ENCODE measurements at regions not wholly inside any gene's neighbourhood (a gene's known extent, or its start where the extent isn't known, plus 50 kb on each side); places are given as distances from the start of the nearest gene placed in this dataset.

GRCh38 chr5:164545507-164545906 lies 1040.1 kb downstream of the MAT2B start:
- no peak overlapping the region for H3K27ac ChIP-seq
- no peak overlapping the region for H3K4me3 ChIP-seq
- no peak for TF ChIP-seq CTCF (IDR thresholded peaks at IDR 0.05)
- H3K27me3 ChIP-seq = no peaks in the 10 kb centered on the region
- no peaks in the 10 kb centered on the region for H3K4me1 ChIP-seq
- intact Hi-C loops (cut with DNase I) = no loop called here
- no peak for DNase-seq
- H3K9me3 ChIP-seq = no peaks in the 10 kb centered on the region
- ATAC-seq = no peak
- no peaks in the 10 kb centered on the region for H3K36me3 ChIP-seq

GRCh38 chr5:164553851-164554250 lies 1048.4 kb downstream of the MAT2B start:
- no peaks in the 10 kb centered on the region for H3K4me1 ChIP-seq
- no peaks in the 10 kb centered on the region for H3K36me3 ChIP-seq
- DNase-seq (no peak), ATAC-seq (no peak)
- no peaks in the 10 kb centered on the region for H3K27me3 ChIP-seq
- intact Hi-C loops (cut with DNase I) = no loop called here
- H3K4me3 ChIP-seq = no peak overlapping the region
- no peak for TF ChIP-seq CTCF (IDR thresholded peaks at IDR 0.05)
- H3K27ac ChIP-seq = no peak overlapping the region
- no peaks in the 10 kb centered on the region for H3K9me3 ChIP-seq

GRCh38 chr5:164555809-164556208 lies 1050.4 kb downstream of the MAT2B start:
- no peak for TF ChIP-seq CTCF (IDR thresholded peaks at IDR 0.05)
- no peaks in the 10 kb centered on the region for H3K27me3 ChIP-seq
- H3K4me1 ChIP-seq = no peaks in the 10 kb centered on the region
- intact Hi-C loops (cut with DNase I) = no loop called here
- H3K9me3 ChIP-seq = no peaks in the 10 kb centered on the region
- no peaks in the 10 kb centered on the region for H3K36me3 ChIP-seq
- H3K27ac ChIP-seq = no peak overlapping the region
- no peak overlapping the region for H3K4me3 ChIP-seq
- ATAC-seq = no peak
- DNase-seq = no peak

GRCh38 chr5:164560216-164560615 lies 1054.8 kb downstream of the MAT2B start:
- DNase-seq (no peak), ATAC-seq (no peak)
- Histone ChIP-seq H3K9me3 (no peaks in the 10 kb centered on the region), H3K27me3 (no peaks in the 10 kb centered on the region), H3K4me1 (no peaks in the 10 kb centered on the region), H3K36me3 (no peaks in the 10 kb centered on the region), H3K27ac (no peak overlapping the region), H3K4me3 (no peak overlapping the region)
- no peak for TF ChIP-seq CTCF (IDR thresholded peaks at IDR 0.05)
- intact Hi-C loops (cut with DNase I) = no loop called here

GRCh38 chr5:164561933-164562872 lies 1056.8 kb downstream of the MAT2B start:
- Histone ChIP-seq H3K4me1 (no peaks in the 10 kb centered on the region), H3K36me3 (no peaks in the 10 kb centered on the region), H3K9me3 (no peaks in the 10 kb centered on the region), H3K4me3 (no peak overlapping the region), H3K27ac (no peak overlapping the region), H3K27me3 (no peaks in the 10 kb centered on the region)
- no peak for TF ChIP-seq CTCF (IDR thresholded peaks at IDR 0.05)
- ATAC-seq = no peak
- no peak for DNase-seq
- intact Hi-C loops (cut with DNase I) = no loop called here

All from upper lobe of right lung (tissue), 1 donor.